Activated CD4-positive, CD25-positive, alpha-beta regulatory T cell treated with anti-CD3 and anti-CD28 coated beads, Interleukin-2, amount 50 U/mL, for 72 hours (primary cell): ENCODE measurements at regions not wholly inside any gene's neighbourhood (a gene's known extent, or its start where the extent isn't known, plus 50 kb on each side); places are given as distances from the start of the nearest gene placed in this dataset.
"Not testable (repeated sequence)": the region's sequence is repeated elsewhere in the genome, so short reads cannot be mapped to it uniquely, and the experiment has no call there.

Experiments
- DNase-seq: peaks from one replicate; pipeline ENCODE4 v3.0.0; 2021

GRCh38 chr11:134610116-134610910 is 198.3 kb upstream of the B3GAT1 start:
- DNase-seq, result no peak

- no peak for DNase-seq
These were observed 197.5 kb upstream of the B3GAT1 start for GRCh38 chr11:134609361-134610115.

- no peak for DNase-seq
These were observed 196.1 kb upstream of the B3GAT1 start for GRCh38 chr11:134607963-134608750.

GRCh38 chr11:134606251-134606650 is 194.2 kb upstream of the B3GAT1 start:
- no peak for DNase-seq

- DNase-seq, result no peak
These were observed 192.8 kb upstream of the B3GAT1 start for GRCh38 chr11:134604886-134605285.

- no peak for DNase-seq
These were observed 187.3 kb upstream of the B3GAT1 start for GRCh38 chr11:134599299-134599771.

- DNase-seq, result no peak
These were observed 186.3 kb upstream of the B3GAT1 start for GRCh38 chr11:134598368-134598767.

GRCh38 chr11:134597452-134597851 is 185.4 kb upstream of the B3GAT1 start:
- DNase-seq, result no peak

- DNase-seq, result no peak
These were observed 184.4 kb upstream of the B3GAT1 start for GRCh38 chr11:134596404-134596803.

- DNase-seq, result peak; percentile 55
These were observed 180.4 kb upstream of the B3GAT1 start for GRCh38 chr11:134592391-134592990.

- no peak for DNase-seq
These were observed 179.3 kb upstream of the B3GAT1 start for GRCh38 chr11:134591338-134591737.

GRCh38 chr11:134589129-134589528 is 177.1 kb upstream of the B3GAT1 start:
- no peak for DNase-seq

- not testable (repeated sequence) for DNase-seq
These were observed 176.5 kb upstream of the B3GAT1 start for GRCh38 chr11:134588460-134589110.

GRCh38 chr11:134587345-134587744 is 175.3 kb upstream of the B3GAT1 start:
- DNase-seq, result no peak

GRCh38 chr11:134586726-134587125 is 174.7 kb upstream of the B3GAT1 start:
- no peak for DNase-seq

GRCh38 chr11:134585666-134586610 is 173.9 kb upstream of the B3GAT1 start:
- no peak for DNase-seq

- DNase-seq, result no peak
These were observed 172.8 kb upstream of the B3GAT1 start for GRCh38 chr11:134584706-134585445.

GRCh38 chr11:134584001-134584561 is 172.0 kb upstream of the B3GAT1 start:
- DNase-seq, result no peak

GRCh38 chr11:134583397-134583990 is 171.5 kb upstream of the B3GAT1 start:
- no peak for DNase-seq

GRCh38 chr11:134582770-134583095 is 170.7 kb upstream of the B3GAT1 start:
- no peak for DNase-seq
